ENCODE measurements at regions not wholly inside any gene's neighbourhood (a gene's known extent, or its start where the extent isn't known, plus 50 kb on each side); places are given as distances from the start of the nearest gene placed in this dataset.

DNA sequence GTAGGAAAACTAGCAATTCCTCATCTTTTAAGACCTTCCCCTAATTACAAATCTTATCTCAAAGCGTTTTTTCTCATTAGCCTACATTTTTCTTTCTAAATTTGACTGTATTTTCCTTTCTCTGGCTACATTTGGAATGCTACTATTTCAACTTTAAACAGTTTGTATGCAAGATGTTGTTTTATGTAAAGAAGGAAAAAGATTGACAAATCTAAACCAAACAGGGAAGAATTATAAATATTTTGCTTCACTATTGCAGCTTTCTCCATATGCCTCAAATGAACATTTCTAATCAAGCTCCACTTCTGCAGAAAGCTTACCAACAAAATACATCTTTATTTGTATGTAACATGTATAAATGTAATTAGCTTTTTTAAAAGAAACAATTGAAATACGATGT lies 156.2 kb downstream of the MZT1 start:
- Histone ChIP-seq H3K4me1 (ENCODE audit: control insufficient read depth, insufficient read depth, low read length) (no peaks in the 10 kb centered on the region), H3K4me2 (ENCODE audit: control insufficient read depth, insufficient read depth) (no peak overlapping the region), H3K9ac (ENCODE audit: control insufficient read depth, insufficient read depth, low read length) (no peak overlapping the region), H4K20me1 (ENCODE audit: control insufficient read depth, insufficient read depth) (no peaks in the 10 kb centered on the region), H3K27me3 (replicated peaks in 1 of 2; ENCODE audit: control insufficient read depth in 2 of 2, insufficient read depth in 2 of 2, low read length in 1 of 2) (no peaks in the 10 kb centered on the region), H3K36me3 (ENCODE audit: control insufficient read depth in 2 of 2, insufficient read depth in 2 of 2, low read length in 1 of 2) (no peaks in the 10 kb centered on the region), H3K4me3 (no peak overlapping the region), H3K27ac (ENCODE audit: control insufficient read depth, insufficient read depth) (no peak overlapping the region), H2AFZ (ENCODE audit: control insufficient read depth, low read depth, low read length) (no peak overlapping the region), H3K9me3 (replicated peaks; ENCODE audit: control insufficient read depth, insufficient read depth, low read length) (no peaks in the 10 kb centered on the region), H3K79me2 (ENCODE audit: control insufficient read depth, insufficient read depth, low read length) (no peaks in the 10 kb centered on the region)
- CTCF ChIA-PET: interaction anchor here (0.7 to 1.2 kb wide), 3 partner anchors 23 to 118 kb away, joined by 3 to 5 read pairs (median 3); no protein-coding TSS in a partner anchor
- ATAC-seq (no peak), FAIRE-seq (no peak), DNase-seq (ENCODE audit: low read depth, low spot score) (no peak)
- RAD21 ChIA-PET (ENCODE audit: unreplicated experiment): no interaction called here
- SMC1A ChIA-PET (ENCODE audit: uncharacterized antibody, unreplicated experiment): interaction anchor here (1.1 kb wide), 1 partner anchor 10 kb away, joined by 3 read pairs; no protein-coding TSS in a partner anchor
- in situ Hi-C loops (cut with MboI): no loop called here
- TF ChIP-seq HDAC2 (IDR thresholded peaks at IDR 0.05): no peak
- TF ChIP-seq KLF5 (IDR thresholded peaks at IDR 0.05; ENCODE audit: partially characterized antibody): no peak
- TF ChIP-seq CHD4 (IDR thresholded peaks at IDR 0.05): no peak
- no peak for TF ChIP-seq POLR2A (IDR thresholded peaks at IDR 0.05; ENCODE audit: low read depth, low read length)
- no peak for TF ChIP-seq NR2C2 (IDR thresholded peaks at IDR 0.05; ENCODE audit: borderline replicate concordance, control insufficient read depth, insufficient read length, low read depth)
- no peak for TF ChIP-seq BRCA1 (IDR thresholded peaks at IDR 0.05; ENCODE audit: low read depth, low read length)
- no peak for TF ChIP-seq CUX1 (IDR thresholded peaks at IDR 0.05; ENCODE audit: insufficient replicate concordance, low read depth, low read length)
- no peak for TF ChIP-seq CBFB (IDR thresholded peaks at IDR 0.05; ENCODE audit: low read depth)
- WGBS (ENCODE audit: insufficient coverage, insufficient replicate concordance, low lambda C conversion rate, missing lambda C conversion rate): 33% methylated on average over 2 of the region's 2 CpGs
- intact Hi-C loops (cut with micrococcal nuclease; ENCODE audit: unreplicated experiment): no loop called here
- no TSS peak for BruUV-seq (replicated peaks)
- POLR2A ChIA-PET: no interaction called here
